Mesendoderm (in vitro differentiated cells): ENCODE measurements at regions not wholly inside any gene's neighbourhood (a gene's known extent, or its start where the extent isn't known, plus 50 kb on each side); places are given as distances from the start of the nearest gene placed in this dataset.

Experiments
- DNase-seq: peaks from one replicate; pipeline ENCODE4 v3.0.0; 2013
- H2AK5ac ChIP-seq: 2 replicates; pipeline ENCODE4 v1.6.1; 2013; ENCODE audit warnings: low read length, inconsistent platforms
- H2BK120ac ChIP-seq: 2 replicates; pipeline ENCODE4 v1.6.1; 2013; ENCODE audit warnings: low read depth, mild to moderate bottlenecking, low read length, moderate library complexity, mixed read lengths
- H2BK15ac ChIP-seq: replicated peaks from 2 replicates; pipeline ENCODE4 v1.6.1; 2013; ENCODE audit warnings: low read depth, mild to moderate bottlenecking, moderate library complexity
- H2BK5ac ChIP-seq: 2 replicates; pipeline ENCODE4 v1.6.1; 2013; ENCODE audit warnings: low read length, inconsistent platforms
- H3K18ac ChIP-seq: 2 replicates; pipeline ENCODE4 v1.6.1; 2013; ENCODE audit warnings: mild to moderate bottlenecking, low read length, mixed read lengths
- H3K23ac ChIP-seq: one replicate; pipeline ENCODE4 v1.6.1; 2013; ENCODE audit warnings: low read length
- H3K27ac ChIP-seq: 2 replicates; pipeline ENCODE4 v1.5.1; 2013; ENCODE audit warnings: low read depth, mild to moderate bottlenecking, inconsistent platforms, low read length, moderate library complexity
- H3K27me3 ChIP-seq: 2 replicates; pipeline ENCODE4 v1.6.1; 2013; ENCODE audit warnings: low read length, control low read depth, mild to moderate bottlenecking, inconsistent platforms; ENCODE audit not compliant: insufficient read depth, poor library complexity
- H3K36me3 ChIP-seq: 2 replicates; pipeline ENCODE4 v1.6.1; 2013; ENCODE audit warnings: low read length, inconsistent platforms; ENCODE audit not compliant: control insufficient read depth, insufficient read depth
- H3K4ac ChIP-seq: one replicate; pipeline ENCODE4 v1.6.1; 2013; ENCODE audit warnings: low read depth, mild to moderate bottlenecking, low read length, moderate library complexity
- H3K4me1 ChIP-seq: 2 replicates; pipeline ENCODE4 v1.6.1; 2013; ENCODE audit warnings: low read depth, low read length, inconsistent platforms; ENCODE audit not compliant: control insufficient read depth
- H3K4me2 ChIP-seq: 2 replicates; pipeline ENCODE4 v1.6.1; 2013; ENCODE audit warnings: low read length
- H3K4me3 ChIP-seq: 2 replicates; pipeline ENCODE4 v1.5.1; 2013; ENCODE audit warnings: mild to moderate bottlenecking, low read length
- H3K56ac ChIP-seq: one replicate; pipeline ENCODE4 v1.6.1; 2013; ENCODE audit warnings: low read length
- H3K79me1 ChIP-seq: 2 replicates; pipeline ENCODE4 v1.6.1; 2013; ENCODE audit warnings: low read length, inconsistent platforms
- H3K79me2 ChIP-seq: 2 replicates; pipeline ENCODE4 v1.6.1; 2013; ENCODE audit warnings: mild to moderate bottlenecking, low read length; ENCODE audit not compliant: control insufficient read depth, insufficient read depth
- H3K9ac ChIP-seq: 2 replicates; pipeline ENCODE4 v1.6.1; 2013; ENCODE audit warnings: low read length, inconsistent platforms
- H4K5ac ChIP-seq: one replicate; pipeline ENCODE4 v1.6.1; 2013; ENCODE audit warnings: low read length
- H4K8ac ChIP-seq: one replicate; pipeline ENCODE4 v1.6.1; 2013; ENCODE audit warnings: low read depth, mild to moderate bottlenecking, control low read depth, low read length, moderate library complexity
- WGBS: extraction: QIAGEN DNeasy Blood & Tissue Kit; methylation state at CpG from one replicate; pipeline ENCODE4 v1.1.7; 2013; ENCODE audit warnings: low lambda C conversion rate, missing lambda C conversion rate; ENCODE audit not compliant: insufficient coverage; ENCODE audit errors: extremely low coverage; 5-methylcytosine and 5-hydroxymethylcytosine counted together

- Histone ChIP-seq H3K56ac (no peak overlapping the region), H3K36me3 (no peaks in the 10 kb centered on the region), H3K9ac (no peak overlapping the region), H2BK5ac (no peak overlapping the region), H3K4me1 (no peaks in the 10 kb centered on the region), H3K18ac (no peak overlapping the region), H2AK5ac (no peak overlapping the region), H3K23ac (no peak overlapping the region), H4K8ac (no peak overlapping the region), H3K27ac (no peak overlapping the region), H4K5ac (no peak overlapping the region), H3K79me1 (no peaks in the 10 kb centered on the region), H3K27me3 (no peaks in the 10 kb centered on the region), H3K4me2 (no peak overlapping the region), H3K4ac (no peak overlapping the region), H2BK120ac (no peak overlapping the region), H2BK15ac (no peak overlapping the region), H3K4me3 (no peak overlapping the region), H3K79me2 (no peaks in the 10 kb centered on the region)
- WGBS: no CpG with 5 or more reads among the region's 2 CpGs
- no peak for DNase-seq
These were observed 334.5 kb upstream of the MMADHC start for GRCh38 chr2:149921911-149922616.

DNA sequence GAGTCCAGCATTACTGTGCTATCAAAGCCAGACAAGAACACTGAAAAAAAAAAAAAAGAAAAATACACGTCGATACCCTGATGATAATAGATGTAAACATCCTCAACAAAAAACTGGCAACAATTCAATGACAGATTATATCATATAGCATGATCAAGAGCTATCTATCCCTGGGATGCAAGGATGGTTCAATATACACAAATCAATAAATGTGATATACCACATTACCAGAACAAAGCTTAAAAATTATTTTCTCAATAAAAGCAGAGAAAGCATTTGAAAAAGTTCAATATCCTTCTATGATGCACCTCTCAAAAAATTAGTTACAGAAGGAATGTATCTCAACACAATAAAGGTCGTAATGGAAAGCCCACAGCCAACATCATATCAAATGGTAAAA is 332.8 kb upstream of the MMADHC start:
- H3K18ac ChIP-seq: no peak overlapping the region
- no peak overlapping the region for H3K4me3 ChIP-seq
- no peak overlapping the region for H4K8ac ChIP-seq
- no peak overlapping the region for H3K23ac ChIP-seq
- no peak overlapping the region for H2BK5ac ChIP-seq
- WGBS: no CpG with 5 or more reads among the region's 3 CpGs
- H3K27me3 ChIP-seq: no peaks in the 10 kb centered on the region
- H4K5ac ChIP-seq: no peak overlapping the region
- no peaks in the 10 kb centered on the region for H3K79me2 ChIP-seq
- no peak overlapping the region for H3K56ac ChIP-seq
- H2AK5ac ChIP-seq: no peak overlapping the region
- no peak overlapping the region for H3K4ac ChIP-seq
- H3K27ac ChIP-seq: no peak overlapping the region
- H2BK120ac ChIP-seq: no peak overlapping the region
- no peaks in the 10 kb centered on the region for H3K79me1 ChIP-seq
- H3K4me1 ChIP-seq: no peaks in the 10 kb centered on the region
- DNase-seq: no peak
- no peak overlapping the region for H2BK15ac ChIP-seq
- H3K9ac ChIP-seq: no peak overlapping the region
- H3K36me3 ChIP-seq: no peaks in the 10 kb centered on the region
- H3K4me2 ChIP-seq: no peak overlapping the region

- no peak overlapping the region for H3K4ac ChIP-seq
- no peaks in the 10 kb centered on the region for H3K4me1 ChIP-seq
- no peak overlapping the region for H3K27ac ChIP-seq
- no peak overlapping the region for H3K4me2 ChIP-seq
- H3K27me3 ChIP-seq: no peaks in the 10 kb centered on the region
- H3K18ac ChIP-seq: no peak overlapping the region
- H3K23ac ChIP-seq: no peak overlapping the region
- no CpG with 5 or more reads among the region's 3 CpGs for WGBS
- H4K8ac ChIP-seq: no peak overlapping the region
- no peak for DNase-seq
- H2AK5ac ChIP-seq: no peak overlapping the region
- no peak overlapping the region for H2BK5ac ChIP-seq
- no peak overlapping the region for H3K4me3 ChIP-seq
- H4K5ac ChIP-seq: no peak overlapping the region
- no peak overlapping the region for H2BK120ac ChIP-seq
- H3K9ac ChIP-seq: no peak overlapping the region
- no peak overlapping the region for H3K56ac ChIP-seq
- no peak overlapping the region for H2BK15ac ChIP-seq
- no peaks in the 10 kb centered on the region for H3K79me1 ChIP-seq
- no peaks in the 10 kb centered on the region for H3K36me3 ChIP-seq
- no peaks in the 10 kb centered on the region for H3K79me2 ChIP-seq
These were observed 327.6 kb upstream of the MMADHC start for GRCh38 chr2:149915151-149915550.

DNA sequence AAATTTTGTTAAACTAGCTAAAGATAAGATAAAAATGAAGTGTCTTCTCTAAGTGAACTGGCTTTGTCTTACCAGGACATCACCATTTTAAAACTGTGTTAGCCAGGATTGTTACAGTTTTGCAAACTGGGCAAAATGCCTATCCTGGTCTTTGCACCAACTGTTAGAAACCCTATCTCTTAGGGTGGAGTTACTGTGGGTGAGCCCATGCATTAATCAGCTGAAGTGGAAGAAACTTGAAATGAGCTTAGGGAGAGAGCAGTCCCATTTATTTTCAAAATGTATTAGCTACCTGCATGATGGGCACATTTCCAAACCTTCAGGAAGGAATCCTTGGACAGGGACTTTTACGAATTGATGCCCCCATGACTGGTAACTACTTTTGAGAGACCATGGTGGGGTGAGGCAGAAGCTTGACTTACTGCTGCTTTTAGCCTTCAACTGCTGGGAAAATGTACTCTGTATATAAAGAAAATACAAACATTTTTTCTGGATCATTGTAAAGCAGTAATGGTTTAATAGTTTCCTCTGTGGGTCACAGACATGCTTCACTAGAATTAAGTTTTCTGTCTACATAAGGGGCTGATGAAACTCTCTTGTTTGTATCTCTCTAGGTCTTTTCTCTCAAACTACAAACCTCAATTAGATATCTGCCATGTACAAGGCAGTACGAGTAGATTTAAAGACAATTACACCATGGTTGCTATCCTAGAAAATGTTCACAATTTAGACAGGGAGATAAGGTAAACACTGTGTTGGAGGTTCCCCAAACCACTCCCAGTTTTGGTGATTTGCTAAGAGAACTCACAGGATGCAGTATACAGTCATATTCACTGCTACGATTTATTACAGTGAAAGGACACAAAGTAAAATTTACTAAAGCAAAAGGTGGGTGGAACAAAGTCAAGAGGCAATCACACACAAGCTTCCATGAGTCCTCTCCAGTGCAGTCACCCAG is 321.4 kb upstream of the MMADHC start:
- no peak for DNase-seq

GRCh38 chr2:149906886-149907285 is 319.3 kb upstream of the MMADHC start:
- H2AK5ac ChIP-seq: no peak overlapping the region
- no peak overlapping the region for H3K18ac ChIP-seq
- H3K79me2 ChIP-seq: no peaks in the 10 kb centered on the region
- no peak overlapping the region for H3K9ac ChIP-seq
- H3K36me3 ChIP-seq: no peaks in the 10 kb centered on the region
- H4K8ac ChIP-seq: no peak overlapping the region
- H4K5ac ChIP-seq: no peak overlapping the region
- no peak overlapping the region for H2BK5ac ChIP-seq
- H3K4ac ChIP-seq: no peak overlapping the region
- H2BK120ac ChIP-seq: no peak overlapping the region
- no CpG with 5 or more reads among the region's 5 CpGs for WGBS
- DNase-seq: no peak
- H3K79me1 ChIP-seq: no peaks in the 10 kb centered on the region
- H3K27ac ChIP-seq: no peak overlapping the region
- H3K4me2 ChIP-seq: no peak overlapping the region
- H3K4me1 ChIP-seq: no peaks in the 10 kb centered on the region
- H3K27me3 ChIP-seq: no peaks in the 10 kb centered on the region
- H3K4me3 ChIP-seq: no peak overlapping the region
- H3K23ac ChIP-seq: no peak overlapping the region
- H3K56ac ChIP-seq: no peak overlapping the region
- H2BK15ac ChIP-seq: peak overlapping the region; percentile 57

More for the DNA sequence above, 321.4 kb upstream of the MMADHC start:
- Histone ChIP-seq H3K79me1 (no peaks in the 10 kb centered on the region), H2BK120ac (no peak overlapping the region), H3K36me3 (no peaks in the 10 kb centered on the region), H4K8ac (no peak overlapping the region), H3K4ac (no peak overlapping the region), H2BK15ac (no peak overlapping the region), H3K18ac (peak overlapping the region; percentile 0), H3K27me3 (no peaks in the 10 kb centered on the region), H3K4me1 (no peaks in the 10 kb centered on the region), H3K4me2 (no peak overlapping the region), H4K5ac (no peak overlapping the region), H2BK5ac (no peak overlapping the region), H3K27ac (no peak overlapping the region), H3K9ac (no peak overlapping the region), H3K4me3 (no peak overlapping the region), H3K23ac (no peak overlapping the region), H3K56ac (no peak overlapping the region), H3K79me2 (no peaks in the 10 kb centered on the region), H2AK5ac (no peak overlapping the region)
- WGBS: no CpG with 5 or more reads among the region's 3 CpGs
